ENCODE measurements at regions not wholly inside any gene's neighbourhood (a gene's known extent, or its start where the extent isn't known, plus 50 kb on each side); places are given as distances from the start of the nearest gene placed in this dataset.

GRCh38 chr18:64713284-64713683 lies 564.4 kb upstream of the LINC00305 start:
- TF ChIP-seq CTCF (conservative IDR thresholded peaks at IDR 0.05 in 1 of 2, IDR thresholded peaks at IDR 0.05 in 1 of 2; ENCODE audit: extremely low read depth in 1 of 2, insufficient read depth in 1 of 2, low read depth in 1 of 2, low read length in 2 of 2) (no peak), EZH2 (IDR thresholded peaks at IDR 0.05; ENCODE audit: borderline replicate concordance, low read length) (no peak)

Data from mammary epithelial cell (primary cell).